Right ventricle myocardium superior (tissue), 1 donor: ENCODE measurements at regions not wholly inside any gene's neighbourhood (a gene's known extent, or its start where the extent isn't known, plus 50 kb on each side); places are given as distances from the start of the nearest gene placed in this dataset.

Experiments
- ATAC-seq: fragments of 200-7000 bp; cut with Tn5 transposase; one replicate; pipeline ENCODE4 v1.9.1; 2020; ENCODE audit warnings: mild to moderate bottlenecking; ENCODE audit not compliant: poor library complexity
- DNase-seq: peaks from one replicate; pipeline ENCODE4 v3.0.0-alpha.2; 2020
- intact Hi-C: fragments of 100-400 bp; cut with DNase I; formaldehyde crosslinking; loops from one replicate; pipeline ENCODE4 v1.11.2; 2022
- donor health status: DM: no; HTN: yes; CAD: no; lungs with severe emphysema.

DNA sequence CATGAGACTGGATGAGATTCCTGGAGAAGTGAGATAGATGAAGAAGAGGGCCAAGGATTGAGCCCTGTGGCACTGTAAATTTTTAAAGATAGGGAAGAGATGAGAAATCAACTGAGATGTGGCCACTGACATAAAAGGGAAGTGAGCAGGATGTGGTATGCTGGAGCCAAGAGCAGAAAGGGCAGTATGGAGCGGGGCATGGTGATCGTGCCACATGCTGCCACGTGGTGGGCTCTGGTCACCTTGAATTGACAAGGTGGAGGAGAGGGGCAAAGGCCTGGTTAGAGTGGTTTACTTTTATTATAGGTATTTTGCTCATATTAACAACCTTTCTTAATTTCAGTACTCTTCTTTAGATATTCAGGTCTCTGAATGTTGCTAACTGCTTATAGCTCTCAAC, 257.9 kb downstream of the NEDD1 start:
- no peak for DNase-seq
- intact Hi-C loops, result no loop called here
- ATAC-seq, result no peak

- intact Hi-C loops, result no loop called here
- DNase-seq (no peak), ATAC-seq (no peak)
Measured at GRCh38 chr12:97167598-97167997, 260.5 kb downstream of the NEDD1 start.

DNA sequence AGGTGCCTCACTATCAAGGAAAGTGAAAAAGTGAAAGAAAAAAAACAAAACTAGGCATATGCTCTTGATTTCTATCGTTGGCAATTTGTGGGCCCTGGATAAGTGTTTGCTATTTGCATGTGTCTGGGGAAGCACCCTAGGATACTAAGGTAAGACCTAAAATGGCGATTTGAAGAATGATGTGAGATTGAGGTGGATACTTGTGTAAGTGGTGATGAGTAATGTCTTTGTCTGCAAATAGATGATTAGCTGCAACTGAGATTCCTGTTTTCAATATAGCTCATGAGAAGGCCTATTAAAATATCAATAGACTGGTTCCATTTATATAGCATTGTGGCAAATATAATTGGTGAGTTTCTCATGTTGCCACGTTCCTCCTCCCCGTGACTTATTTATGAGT, 261.7 kb downstream of the NEDD1 start:
- no peak for ATAC-seq
- intact Hi-C loops, result no loop called here

GRCh38 chr12:97169889-97170567, 263.0 kb downstream of the NEDD1 start:
- DNase-seq (no peak), ATAC-seq (no peak)
- intact Hi-C loops, result no loop called here

More for the DNA sequence above, 261.7 kb downstream of the NEDD1 start:
- no peak for DNase-seq

DNA sequence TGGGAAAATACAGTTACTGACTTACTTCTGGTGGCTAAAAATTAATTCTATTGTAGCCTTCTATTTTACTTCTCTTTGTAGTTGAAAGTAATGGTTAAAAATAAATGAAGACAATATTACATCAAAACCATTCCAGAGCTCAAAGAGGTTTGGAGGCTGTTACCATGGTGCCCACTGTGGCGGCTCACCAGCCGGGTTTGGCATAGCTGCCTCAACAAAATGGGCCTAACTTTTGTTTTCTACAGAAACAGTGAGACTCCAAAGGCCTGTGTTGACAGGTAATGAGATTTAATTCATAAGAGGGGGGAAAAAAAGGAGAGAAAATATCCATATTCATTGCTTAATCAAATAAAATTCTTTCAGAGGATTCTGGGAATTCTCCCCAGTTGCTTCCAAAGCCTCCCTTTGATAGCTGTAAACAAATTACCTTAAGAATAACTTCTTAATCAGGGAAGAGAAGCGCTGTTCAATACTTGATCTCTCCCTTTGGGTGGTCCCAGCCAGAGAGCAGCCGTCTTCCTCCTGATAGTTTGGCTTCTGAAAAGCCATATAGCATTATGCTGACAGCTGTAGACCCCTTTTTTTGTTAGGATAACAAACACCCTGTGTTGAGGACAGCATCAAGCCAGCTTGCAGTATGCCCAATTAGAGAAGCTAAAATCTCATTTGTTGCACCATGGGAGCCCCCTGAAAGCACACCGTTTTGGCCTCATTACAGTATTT, 266.8 kb downstream of the NEDD1 start:
- no peak for DNase-seq
- ATAC-seq, result no peak
- intact Hi-C loops, result no loop called here

DNA sequence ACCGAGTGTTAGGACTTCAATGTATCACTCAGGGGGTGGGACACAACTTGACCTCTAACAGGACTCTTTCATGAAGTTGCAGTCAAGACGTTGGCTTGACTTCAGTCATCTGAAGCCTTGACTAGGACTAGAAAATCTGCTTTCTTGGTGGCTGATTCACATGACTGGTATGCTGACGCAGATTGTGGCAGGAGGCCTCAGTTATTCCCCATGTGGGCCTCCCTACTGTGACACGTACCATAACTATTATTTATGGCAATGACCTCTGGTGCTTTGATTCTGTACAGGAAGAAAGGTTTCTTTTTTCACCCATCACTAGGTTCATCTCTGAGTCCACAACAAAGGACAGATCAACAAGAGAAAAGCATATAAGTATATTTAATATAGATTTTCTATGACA, 270.4 kb downstream of the NEDD1 start:
- intact Hi-C loops, result no loop called here

GRCh38 chr12:97181571-97182265, 274.7 kb downstream of the NEDD1 start:
- no peak for ATAC-seq
- intact Hi-C loops, result no loop called here

More for the DNA sequence above, 270.4 kb downstream of the NEDD1 start:
- ATAC-seq (no peak), DNase-seq (no peak)

DNA sequence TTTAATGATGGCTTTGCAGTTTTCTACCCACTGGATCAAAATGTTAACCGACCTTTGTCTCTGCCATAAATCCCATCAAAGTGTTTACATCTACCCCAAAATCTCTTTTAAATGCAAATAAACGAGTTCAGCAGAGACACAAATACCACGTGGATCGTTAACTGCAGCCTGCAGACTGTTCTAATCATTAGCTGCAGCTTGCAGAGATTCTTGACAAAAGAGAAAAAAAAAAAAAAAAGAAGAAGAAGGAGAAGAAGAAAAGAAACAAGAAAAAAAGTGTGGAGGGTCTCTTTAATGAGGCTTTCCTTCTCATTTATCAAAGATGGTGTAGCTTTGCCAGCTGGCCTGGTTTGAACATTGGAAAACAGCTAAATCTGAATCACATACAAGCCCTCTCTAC, 275.7 kb downstream of the NEDD1 start:
- intact Hi-C loops, result no loop called here
- DNase-seq (no peak), ATAC-seq (no peak)

More at GRCh38 chr12:97181571-97182265, 274.7 kb downstream of the NEDD1 start:
- no peak for DNase-seq

GRCh38 chr12:97184127-97184773, 277.2 kb downstream of the NEDD1 start:
- ATAC-seq (no peak), DNase-seq (no peak)
- intact Hi-C loops, result no loop called here

DNA sequence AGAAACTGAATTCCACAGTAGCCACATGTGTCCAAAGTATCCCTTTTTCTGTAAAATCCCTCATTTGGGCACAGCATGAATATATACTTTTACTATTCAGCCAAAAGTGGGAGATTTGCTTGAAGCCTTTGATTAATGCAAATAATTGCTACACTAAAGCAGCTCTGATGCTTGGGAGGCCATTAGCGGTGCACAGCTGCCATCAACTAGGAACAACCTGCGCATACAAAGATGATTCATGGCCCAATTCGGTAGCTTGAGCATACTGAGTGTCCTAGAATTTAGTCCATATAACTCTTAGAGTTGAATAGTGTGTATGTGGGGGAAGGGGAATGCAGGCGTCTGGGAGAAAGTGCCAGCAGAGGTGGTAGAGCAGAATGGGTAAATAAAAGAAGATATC, 277.0 kb upstream of the RMST start:
- DNase-seq, result no peak
- no peak for ATAC-seq
- intact Hi-C loops, result no loop called here

DNA sequence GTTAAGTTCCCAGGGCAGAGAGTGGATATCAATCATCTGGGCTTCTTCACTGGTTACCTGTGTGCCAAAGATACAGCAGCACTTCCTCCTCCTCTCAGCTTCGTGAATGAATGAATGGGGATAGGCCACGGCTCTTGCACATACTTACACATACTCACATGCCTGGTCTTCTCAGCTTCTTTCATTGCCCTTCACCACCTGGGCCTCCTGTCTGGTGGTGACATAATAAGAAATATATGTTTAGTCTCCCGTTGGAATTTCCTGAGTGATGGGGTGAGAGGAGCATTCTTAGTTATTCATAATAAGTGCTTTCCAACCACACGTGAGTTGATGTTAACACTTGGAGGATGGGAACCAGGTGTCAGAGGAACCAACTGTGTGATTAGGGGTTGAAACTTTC, 268.1 kb upstream of the RMST start:
- ATAC-seq, result no peak
- intact Hi-C loops, result no loop called here

GRCh38 chr12:97200181-97200580, 262.4 kb upstream of the RMST start:
- intact Hi-C loops, result no loop called here
- DNase-seq (no peak), ATAC-seq (no peak)

More for the DNA sequence above, 268.1 kb upstream of the RMST start:
- DNase-seq, result no peak

GRCh38 chr12:97203408-97203807, 259.2 kb upstream of the RMST start:
- ATAC-seq, result no peak
- DNase-seq, result no peak
- intact Hi-C loops, result no loop called here

GRCh38 chr12:97209997-97210396, 252.6 kb upstream of the RMST start:
- ATAC-seq, result no peak
- no peak for DNase-seq
- intact Hi-C loops, result no loop called here

GRCh38 chr12:97211416-97211930, 251.1 kb upstream of the RMST start:
- no peak for ATAC-seq
- intact Hi-C loops, result no loop called here
- no peak for DNase-seq

DNA sequence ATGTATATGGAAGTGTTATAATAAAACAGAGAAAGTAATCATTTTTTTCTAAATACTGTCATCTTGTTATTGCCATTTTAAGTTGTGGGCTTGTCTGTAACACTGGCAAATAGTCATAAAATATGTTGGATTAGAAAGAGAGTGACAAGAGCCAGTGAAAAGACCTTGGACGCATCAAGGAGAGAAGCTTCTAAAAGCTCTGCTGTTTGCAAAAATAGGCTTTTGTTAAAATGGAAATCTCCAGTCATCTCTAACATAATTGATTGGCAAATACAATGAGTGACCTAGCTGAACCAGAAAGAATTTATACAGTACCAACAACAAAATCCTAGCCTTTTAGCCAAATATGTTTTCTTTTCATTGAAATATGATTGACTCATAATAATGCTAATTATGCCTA, 245.8 kb upstream of the RMST start:
- DNase-seq, result no peak
- ATAC-seq, result no peak
- intact Hi-C loops, result no loop called here

DNA sequence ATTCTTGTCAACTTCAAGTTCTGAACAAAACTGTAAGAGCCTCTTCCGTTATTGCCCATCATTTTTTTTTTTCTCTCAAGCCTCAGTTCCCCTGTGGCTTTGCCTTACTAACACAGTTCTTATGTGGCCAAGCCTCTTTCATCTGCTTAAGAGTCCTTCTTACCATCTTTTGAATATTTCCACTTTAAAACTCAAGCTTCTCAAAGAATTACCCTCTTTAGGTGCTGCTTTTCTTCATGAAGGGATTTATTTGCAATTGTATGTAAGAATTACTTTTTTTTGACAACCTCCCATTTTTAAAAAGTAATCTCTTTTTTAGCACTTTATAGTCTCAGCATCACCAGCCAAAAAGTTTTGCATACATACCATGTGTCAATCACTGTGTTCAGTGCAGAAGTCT, 240.2 kb upstream of the RMST start:
- intact Hi-C loops, result no loop called here
- DNase-seq (no peak), ATAC-seq (no peak)

- ATAC-seq (no peak), DNase-seq (no peak)
- intact Hi-C loops, result no loop called here
Measured at GRCh38 chr12:97223419-97223818, 239.2 kb upstream of the RMST start.

DNA sequence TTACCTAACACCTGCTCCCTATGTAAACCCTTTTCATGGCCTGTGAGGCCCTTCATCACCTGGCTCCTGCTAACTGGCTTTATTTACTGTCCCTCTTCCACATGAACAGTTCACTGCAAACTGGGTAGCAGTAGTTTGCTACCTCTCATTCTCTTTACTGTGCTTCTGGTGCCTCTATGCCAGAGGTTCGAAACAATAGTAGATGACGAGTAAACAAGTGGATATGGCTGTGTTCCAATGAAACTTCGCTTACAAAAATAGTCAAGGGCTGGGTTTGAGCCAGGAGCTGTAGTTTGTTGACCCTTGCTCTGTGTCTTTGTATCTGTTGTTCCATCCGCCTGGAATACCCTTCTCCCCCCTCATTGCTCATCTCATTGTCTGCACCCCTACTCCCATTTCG, 233.6 kb upstream of the RMST start:
- DNase-seq (no peak), ATAC-seq (no peak)
- intact Hi-C loops, result no loop called here
